MV-4-11 (cell line): ENCODE measurements at regions not wholly inside any gene's neighbourhood (a gene's known extent, or its start where the extent isn't known, plus 50 kb on each side); places are given as distances from the start of the nearest gene placed in this dataset.

Source experiments
- DNase-seq: peaks from one replicate; lab custom pipeline; 2025; lab: John Stamatoyannopoulos, UW

- no peak for DNase-seq
These were observed 83.6 kb downstream of the HPGD start for GRCh38 chr4:174438711-174439110.

GRCh38 chr4:174437749-174438148 is 84.5 kb downstream of the HPGD start:
- DNase-seq: no peak

DNA sequence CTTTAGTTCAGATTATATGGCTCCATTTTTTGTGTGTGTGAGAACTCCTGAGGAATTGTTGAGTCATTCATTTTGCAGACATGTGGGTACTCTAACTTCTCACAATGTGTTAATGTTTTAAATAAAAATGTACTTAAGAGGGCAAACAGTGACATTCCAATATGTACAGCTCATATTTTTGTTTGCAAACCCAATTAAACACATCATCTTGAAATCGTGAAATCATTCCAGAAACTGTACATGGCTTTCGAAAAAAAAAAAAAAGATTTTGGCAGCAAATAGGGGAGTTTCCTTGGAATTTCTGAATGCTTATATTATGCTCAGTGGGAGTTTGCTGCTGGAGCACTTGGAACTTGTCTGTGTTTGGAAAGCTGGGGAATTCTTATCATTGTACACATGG is 85.0 kb downstream of the HPGD start:
- DNase-seq: no peak

DNA sequence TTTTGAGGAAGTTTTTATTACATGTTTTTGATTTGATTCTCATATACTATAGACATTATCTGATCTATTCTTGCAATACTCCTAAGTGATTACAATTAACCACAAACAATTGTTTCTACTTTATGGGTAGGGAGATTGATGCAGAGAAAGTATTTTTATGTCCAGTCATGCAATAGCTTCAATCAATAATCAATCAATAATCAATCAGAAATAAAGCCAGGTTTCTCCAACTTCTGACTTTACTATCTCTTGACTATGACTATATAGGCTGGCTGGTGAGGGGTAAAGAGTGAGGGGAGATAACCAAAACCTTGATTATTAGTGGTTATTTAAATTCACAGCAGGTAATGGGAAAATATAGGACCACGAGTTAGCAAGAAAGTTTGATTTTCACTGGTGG is 85.9 kb downstream of the HPGD start:
- no peak for DNase-seq

DNA sequence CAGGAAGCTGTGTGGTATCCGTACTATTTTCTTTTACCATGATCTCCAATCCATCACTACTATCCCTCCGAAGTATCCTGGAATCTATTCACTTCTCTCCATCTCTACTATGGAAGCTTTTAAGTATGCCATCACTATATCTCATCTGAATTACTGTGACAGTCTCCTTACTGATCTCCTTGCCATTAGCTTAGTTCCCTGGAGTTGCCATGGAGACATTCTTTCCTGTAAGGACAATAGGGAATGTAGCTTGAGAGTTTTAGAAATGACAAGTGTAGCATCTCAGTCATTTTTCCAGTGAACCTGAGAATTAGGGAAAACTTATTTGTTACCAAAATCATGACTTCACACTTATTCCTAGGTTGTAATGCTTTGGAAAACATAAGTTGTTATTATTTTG is 86.3 kb downstream of the HPGD start:
- DNase-seq: no peak

- no peak for DNase-seq
These were observed 87.8 kb downstream of the HPGD start for GRCh38 chr4:174434455-174434854.

GRCh38 chr4:174430576-174430975 is 91.7 kb downstream of the HPGD start:
- no peak for DNase-seq

- no peak for DNase-seq
These were observed 92.4 kb downstream of the HPGD start for GRCh38 chr4:174429701-174430410.

GRCh38 chr4:174427571-174428140 is 94.6 kb downstream of the HPGD start:
- DNase-seq: peak; percentile 4

DNA sequence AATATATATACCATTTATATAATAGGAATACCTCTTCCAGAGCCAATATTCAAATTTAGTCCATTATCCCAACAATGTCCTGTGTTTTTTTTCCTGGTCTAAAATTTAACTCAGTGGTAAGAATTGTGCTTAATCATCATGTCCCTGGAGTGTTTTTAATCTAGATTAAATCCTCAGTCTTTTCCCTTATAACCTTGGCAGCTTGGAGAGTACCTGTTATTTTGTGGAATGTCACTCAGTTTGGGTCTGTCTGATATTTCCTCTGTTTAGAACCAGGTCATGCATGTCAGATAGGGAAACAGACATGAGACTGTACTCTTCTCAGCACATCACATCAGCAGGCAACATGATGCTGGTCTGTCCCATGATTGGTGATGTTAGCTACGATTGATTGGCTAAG is 96.6 kb downstream of the HPGD start:
- DNase-seq: no peak

DNA sequence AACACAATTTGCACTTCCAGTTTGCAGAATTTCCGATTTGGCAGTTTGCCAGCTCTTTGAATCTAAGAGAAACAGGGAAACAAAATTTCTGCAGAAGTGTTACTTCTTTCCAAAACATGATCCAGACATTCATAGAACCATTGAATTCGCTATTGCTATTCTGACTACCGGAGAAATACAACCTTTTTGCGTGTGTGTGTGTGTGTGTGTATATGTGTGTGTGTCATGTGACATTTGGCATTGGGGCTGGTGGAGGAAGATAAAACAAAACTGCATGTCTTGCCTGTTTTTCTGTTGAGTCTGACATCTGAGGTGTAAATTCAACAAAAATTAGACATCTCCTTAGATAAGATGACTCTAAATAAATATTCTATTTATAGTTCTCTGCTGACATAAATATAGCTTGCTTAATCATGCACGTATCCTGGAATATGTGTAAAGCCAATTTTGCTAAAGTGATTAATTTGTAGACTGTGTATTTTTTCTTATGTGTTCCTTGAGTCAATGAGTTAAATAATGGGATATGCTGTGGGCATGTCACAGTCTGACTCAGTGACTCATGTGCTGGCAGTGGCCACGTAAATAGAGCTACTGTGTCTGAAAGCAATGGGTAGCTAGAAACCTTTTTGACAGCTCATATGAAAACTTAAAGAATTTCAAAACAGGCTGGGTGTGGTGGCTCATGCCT is 98.9 kb downstream of the HPGD start:
- DNase-seq: no peak

DNA sequence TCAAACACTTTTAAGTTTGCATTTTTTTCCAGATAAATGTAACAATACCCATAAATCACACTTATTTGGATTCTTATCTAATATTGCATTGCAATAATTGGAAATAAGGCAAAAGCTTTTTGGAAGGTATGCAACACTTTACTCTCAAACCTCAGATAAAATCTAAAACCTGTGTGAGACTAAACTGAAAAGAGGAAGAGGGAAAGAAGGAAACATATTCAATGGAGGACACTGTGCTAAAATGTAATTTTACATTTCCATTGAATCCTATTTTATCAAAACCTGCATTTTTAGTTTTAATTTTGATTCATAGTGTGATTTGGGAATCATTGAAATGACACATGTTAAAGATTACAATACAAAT is 99.4 kb downstream of the HPGD start:
- DNase-seq: no peak

- no peak for DNase-seq
These were observed 102.0 kb downstream of the HPGD start for GRCh38 chr4:174420316-174420715.

DNA sequence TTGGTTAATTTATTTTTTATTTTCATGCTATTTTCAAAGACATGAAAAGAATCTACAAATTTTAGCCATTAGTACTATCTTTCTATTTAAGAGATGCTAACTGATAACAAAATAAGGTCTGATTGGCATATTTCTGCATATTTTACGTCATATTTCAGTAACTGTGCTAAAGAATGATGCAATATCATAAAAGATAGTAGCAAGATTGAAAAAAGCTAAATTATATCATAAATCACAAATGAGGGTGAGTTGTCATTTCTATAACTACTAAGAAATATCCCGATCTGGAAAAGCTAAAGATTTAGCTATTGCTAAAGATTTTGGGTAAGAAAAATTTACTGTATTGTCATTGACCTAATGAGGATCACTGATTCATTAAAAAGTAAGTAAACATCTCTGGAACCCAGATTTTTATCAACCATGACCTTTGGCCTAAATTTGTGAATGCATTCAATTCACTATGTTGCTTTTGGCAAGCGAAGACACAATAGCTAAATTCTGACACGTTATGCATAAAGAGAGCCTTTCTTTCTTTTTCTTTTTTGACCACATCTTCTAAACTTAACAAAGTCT is 103.6 kb downstream of the HPGD start:
- DNase-seq: no peak

GRCh38 chr4:174408841-174409552 is 113.3 kb downstream of the HPGD start:
- DNase-seq: no peak

GRCh38 chr4:174406383-174406782 is 115.9 kb downstream of the HPGD start:
- DNase-seq: no peak

GRCh38 chr4:174405923-174406322 is 116.4 kb downstream of the HPGD start:
- DNase-seq: no peak

GRCh38 chr4:174404677-174405076 is 117.6 kb downstream of the HPGD start:
- no peak for DNase-seq

GRCh38 chr4:174403177-174403543 is 119.1 kb downstream of the HPGD start:
- no peak for DNase-seq

DNA sequence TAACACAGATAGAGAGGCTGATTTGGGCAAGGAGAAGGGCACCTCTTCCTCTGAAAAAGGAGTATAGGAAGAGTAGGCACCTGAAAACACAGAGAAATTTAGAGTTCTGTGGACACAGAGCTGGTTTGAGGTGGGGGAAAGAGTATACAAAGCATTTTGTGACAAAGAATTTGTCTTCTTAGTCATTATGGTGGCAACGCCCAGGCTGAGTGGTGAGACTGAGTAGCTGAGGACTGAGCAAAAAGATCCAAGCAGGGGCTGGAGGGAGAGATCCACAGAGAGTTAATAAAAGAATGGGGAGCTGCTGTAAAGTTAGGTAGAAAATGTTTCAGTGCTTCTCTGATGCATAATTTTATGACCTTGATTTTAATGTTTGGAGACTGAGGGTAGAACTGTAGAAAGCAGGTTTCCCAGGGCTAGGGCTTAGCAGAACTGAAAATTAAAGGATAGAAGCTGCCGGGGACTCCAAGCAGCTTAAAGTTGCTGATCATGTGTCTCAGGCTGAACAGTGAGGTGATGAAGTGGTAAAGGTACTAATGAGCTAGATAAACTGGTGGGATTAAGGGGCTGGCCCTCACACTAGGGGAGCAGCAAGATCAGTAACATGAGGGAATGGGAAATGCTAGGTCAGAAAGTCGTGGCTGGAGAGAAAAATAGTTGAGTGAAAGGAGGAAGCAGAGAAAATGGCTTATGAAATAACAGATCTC is 118.9 kb downstream of the CEP44 start:
- no peak for DNase-seq

DNA sequence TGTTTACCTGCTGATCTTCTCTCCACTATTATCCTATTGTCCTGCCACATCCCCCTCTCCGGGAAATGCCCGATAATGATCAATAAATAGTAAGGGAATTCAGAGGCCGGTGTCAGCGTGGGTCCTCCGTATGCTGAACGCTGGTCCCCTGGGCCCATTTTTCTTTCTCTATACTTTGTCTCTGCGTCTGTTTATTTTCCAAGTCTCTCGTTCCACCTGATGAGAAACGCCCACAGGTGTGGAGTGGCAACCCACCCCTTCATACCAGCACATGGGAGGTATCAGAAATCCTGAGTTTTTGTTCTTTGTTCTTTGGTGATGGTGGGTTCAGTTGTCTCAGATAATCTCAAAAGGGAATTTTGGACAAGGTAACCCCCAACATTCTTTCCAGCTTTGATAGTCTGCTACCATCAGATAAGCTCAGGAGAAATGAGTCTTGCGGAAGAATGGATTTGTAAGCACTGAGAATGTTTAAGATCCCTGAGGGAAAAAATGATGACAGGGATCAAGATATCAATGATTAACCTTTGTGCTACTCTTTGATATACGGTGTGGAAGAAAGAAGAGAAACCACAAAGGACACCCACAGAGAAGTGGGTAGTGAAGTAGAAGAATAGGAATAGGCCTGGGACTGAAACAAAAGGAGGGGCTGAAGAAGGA is 117.9 kb downstream of the CEP44 start:
- no peak for DNase-seq
